Breast epithelium (tissue), 3 donors: ENCODE measurements at regions not wholly inside any gene's neighbourhood (a gene's known extent, or its start where the extent isn't known, plus 50 kb on each side); places are given as distances from the start of the nearest gene placed in this dataset.

Experiments
- POLR2A ChIP-seq: fragments of 450-650 bp; IDR thresholded peaks from one replicate; pipeline ENCODE4 v1.6.1; 2016; ENCODE audit warnings: antibody characterized with exemption, mild to moderate bottlenecking, moderate library complexity
- TF ChIP-seq, protein P1 (sequence below), 3 donors: fragments of 450-650 bp; IDR thresholded peaks; one replicate each; pipeline ENCODE4 v1.5.1; 2016 to 2017; ENCODE audit warnings: antibody characterized with exemption in 3 of 3, mild to moderate bottlenecking in 3 of 3, moderate library complexity in 3 of 3

DNA sequence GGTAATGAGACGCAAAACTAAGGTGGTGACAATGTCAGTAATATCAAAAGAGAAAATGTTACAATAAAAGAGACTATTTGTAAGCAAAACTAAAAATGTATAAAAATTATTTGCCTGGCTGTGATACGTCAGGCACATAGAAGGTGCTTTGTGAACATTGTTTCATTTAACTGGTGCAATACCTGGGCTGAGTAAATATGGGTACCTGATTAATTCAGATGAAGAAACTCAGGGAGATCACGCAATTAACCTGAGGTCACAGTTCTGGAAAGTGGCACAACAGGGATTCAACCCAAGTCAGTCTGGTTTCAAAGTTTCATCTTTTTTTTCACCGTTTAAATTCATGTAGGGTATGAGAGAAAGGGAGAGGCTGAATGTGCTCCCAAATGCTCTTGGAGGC is 71.0 kb upstream of the KRAS start:
- TF ChIP-seq, protein P1, sequence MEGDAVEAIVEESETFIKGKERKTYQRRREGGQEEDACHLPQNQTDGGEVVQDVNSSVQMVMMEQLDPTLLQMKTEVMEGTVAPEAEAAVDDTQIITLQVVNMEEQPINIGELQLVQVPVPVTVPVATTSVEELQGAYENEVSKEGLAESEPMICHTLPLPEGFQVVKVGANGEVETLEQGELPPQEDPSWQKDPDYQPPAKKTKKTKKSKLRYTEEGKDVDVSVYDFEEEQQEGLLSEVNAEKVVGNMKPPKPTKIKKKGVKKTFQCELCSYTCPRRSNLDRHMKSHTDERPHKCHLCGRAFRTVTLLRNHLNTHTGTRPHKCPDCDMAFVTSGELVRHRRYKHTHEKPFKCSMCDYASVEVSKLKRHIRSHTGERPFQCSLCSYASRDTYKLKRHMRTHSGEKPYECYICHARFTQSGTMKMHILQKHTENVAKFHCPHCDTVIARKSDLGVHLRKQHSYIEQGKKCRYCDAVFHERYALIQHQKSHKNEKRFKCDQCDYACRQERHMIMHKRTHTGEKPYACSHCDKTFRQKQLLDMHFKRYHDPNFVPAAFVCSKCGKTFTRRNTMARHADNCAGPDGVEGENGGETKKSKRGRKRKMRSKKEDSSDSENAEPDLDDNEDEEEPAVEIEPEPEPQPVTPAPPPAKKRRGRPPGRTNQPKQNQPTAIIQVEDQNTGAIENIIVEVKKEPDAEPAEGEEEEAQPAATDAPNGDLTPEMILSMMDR (IDR thresholded peaks at IDR 0.05), result no peak
- TF ChIP-seq POLR2A, result no peak
